GM21381 (cell line): ENCODE measurements at regions not wholly inside any gene's neighbourhood (a gene's known extent, or its start where the extent isn't known, plus 50 kb on each side); places are given as distances from the start of the nearest gene placed in this dataset.

Experiments
- ATAC-seq: cut with Tn5 transposase; IDR thresholded peaks from one replicate; pipeline ENCODE4 v1.9.1; 2021; ENCODE audit warnings: mild to moderate bottlenecking, moderate library complexity; ENCODE audit not compliant: unreplicated experiment

- ATAC-seq: no peak
These were observed 298.8 kb upstream of the CTSO start for GRCh38 chr4:156252358-156252921.

- no peak for ATAC-seq
These were observed 297.9 kb upstream of the CTSO start for GRCh38 chr4:156251373-156252065.

GRCh38 chr4:156248917-156249316 lies 295.3 kb upstream of the CTSO start:
- ATAC-seq: no peak

GRCh38 chr4:156247470-156247869 lies 293.8 kb upstream of the CTSO start:
- ATAC-seq: no peak

GRCh38 chr4:156243015-156243414 lies 289.3 kb upstream of the CTSO start:
- ATAC-seq: no peak

- ATAC-seq: no peak
These were observed 288.7 kb upstream of the CTSO start for GRCh38 chr4:156242390-156242789.

GRCh38 chr4:156241896-156242295 lies 288.2 kb upstream of the CTSO start:
- ATAC-seq: no peak

GRCh38 chr4:156238171-156238570 lies 284.5 kb upstream of the CTSO start:
- no peak for ATAC-seq

- no peak for ATAC-seq
These were observed 283.6 kb upstream of the CTSO start for GRCh38 chr4:156237231-156237630.

- ATAC-seq: no peak
These were observed 276.5 kb upstream of the CTSO start for GRCh38 chr4:156230176-156230575.

- ATAC-seq: no peak
These were observed 275.0 kb upstream of the CTSO start for GRCh38 chr4:156228676-156229075.

GRCh38 chr4:156227321-156227720 lies 273.7 kb upstream of the CTSO start:
- no peak for ATAC-seq

- no peak for ATAC-seq
These were observed 270.3 kb upstream of the CTSO start for GRCh38 chr4:156223985-156224384.

GRCh38 chr4:156217236-156217635 lies 263.6 kb upstream of the CTSO start:
- no peak for ATAC-seq

GRCh38 chr4:156201050-156201449 lies 247.4 kb upstream of the CTSO start:
- ATAC-seq: peak; percentile 81

- no peak for ATAC-seq
These were observed 244.8 kb upstream of the CTSO start for GRCh38 chr4:156198511-156198910.

- no peak for ATAC-seq
These were observed 243.6 kb upstream of the CTSO start for GRCh38 chr4:156197216-156197615.

- ATAC-seq: no peak
These were observed 243.1 kb upstream of the CTSO start for GRCh38 chr4:156196722-156197121.

- peak; percentile 76 for ATAC-seq
These were observed 242.2 kb upstream of the CTSO start for GRCh38 chr4:156195914-156196313.

GRCh38 chr4:156194896-156195295 lies 241.2 kb upstream of the CTSO start:
- no peak for ATAC-seq

- no peak for ATAC-seq
These were observed 240.1 kb upstream of the CTSO start for GRCh38 chr4:156193800-156194199.

GRCh38 chr4:156193106-156193505 lies 239.4 kb upstream of the CTSO start:
- no peak for ATAC-seq

- no peak for ATAC-seq
These were observed 238.4 kb upstream of the CTSO start for GRCh38 chr4:156192033-156192432.
